Testis (tissue), 2 donors: ENCODE measurements at regions not wholly inside any gene's neighbourhood (a gene's known extent, or its start where the extent isn't known, plus 50 kb on each side); places are given as distances from the start of the nearest gene placed in this dataset.

ENCODE experiments used
- DNase-seq: peaks from one replicate; pipeline ENCODE4 v3.0.0-alpha.2; 2019
- H3K27ac ChIP-seq, 2 donors: fragments of 200-600 bp; sonication (generic); one replicate each; pipeline ENCODE4 v1.5.1; 2019
- H3K27me3 ChIP-seq: fragments of 200-600 bp; sonication (generic); one replicate; pipeline ENCODE4 v1.5.1; 2019
- H3K36me3 ChIP-seq: fragments of 200-600 bp; sonication (generic); one replicate; pipeline ENCODE4 v1.5.1; 2017; ENCODE audit warnings: low read depth; ENCODE audit errors: missing control alignments
- H3K4me1 ChIP-seq: fragments of 200-600 bp; sonication (generic); one replicate; pipeline ENCODE4 v1.5.1; 2019
- H3K4me3 ChIP-seq, 2 donors: fragments of 200-600 bp; sonication (generic); one replicate each; pipeline ENCODE4 v1.5.1; 2017 to 2019
- H3K9me3 ChIP-seq: fragments of 200-600 bp; sonication (generic); one replicate; pipeline ENCODE4 v1.5.1; 2017
- POLR2A ChIP-seq: fragments of 450-650 bp; IDR thresholded peaks from one replicate; pipeline ENCODE4 v1.6.1; 2017; ENCODE audit warnings: antibody characterized with exemption, mild to moderate bottlenecking, moderate library complexity
- WGBS, 2 donors: methylation state at CpG; one replicate each; pipeline ENCODE4 v1.1.5; 2018; 5-methylcytosine and 5-hydroxymethylcytosine counted together
- intact Hi-C: fragments of 100-400 bp; cut with DNase I; formaldehyde crosslinking; loops from one replicate; pipeline ENCODE4 v1.15.1; 2023; ENCODE audit warnings: low total_unique reads
- TF ChIP-seq, protein P1 (sequence below), 3 experiments: fragments of 450-650 bp in 2 of 3; fragments of 200-600 bp in 1 of 3; sonication (generic) in 1 of 3; IDR thresholded peaks; one replicate each; pipeline ENCODE4 v1.5.1; 2016 to 2019; ENCODE audit warnings: antibody characterized with exemption in 3 of 3, mild to moderate bottlenecking in 2 of 3, moderate library complexity in 1 of 3

DNA sequence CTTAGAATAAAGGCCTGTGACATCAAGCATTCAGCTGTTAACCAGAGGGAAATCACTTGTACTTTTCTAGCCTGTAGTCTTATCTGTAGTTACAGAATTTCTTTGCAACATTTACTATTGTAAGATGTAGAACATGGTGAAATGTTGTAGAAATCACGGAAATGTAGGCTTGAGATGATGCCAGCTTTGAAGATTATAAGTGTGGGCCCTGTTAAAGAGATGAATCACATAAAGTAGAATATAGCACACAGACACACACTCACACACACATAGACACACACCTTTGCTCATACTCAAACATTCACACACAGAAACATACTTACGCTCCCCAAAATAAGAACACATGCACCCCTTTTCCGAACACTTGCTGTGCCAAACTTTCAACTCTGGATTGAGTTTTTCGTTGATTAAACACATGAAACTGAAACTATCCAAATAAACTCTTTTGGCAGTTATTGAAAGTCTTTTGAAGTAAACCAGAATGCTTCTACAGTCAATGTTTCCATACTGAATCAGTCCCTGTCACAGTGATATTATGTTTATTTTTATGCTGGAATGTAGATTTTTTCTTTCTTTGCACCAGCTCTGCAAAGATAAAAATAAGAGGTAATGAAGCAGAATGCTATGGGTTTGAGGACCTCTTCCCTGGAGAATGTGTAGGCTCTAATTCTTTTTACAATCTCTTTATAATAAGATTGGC is 230.3 kb upstream of the MEOX2 start:
- intact Hi-C loops, result no loop called here
- H3K4me3 ChIP-seq, result no peak overlapping the region
- 61 to 66% methylated on average over 4 of the region's 4 CpGs for WGBS, 2 donors
- H3K4me1 ChIP-seq, result no peaks in the 10 kb centered on the region
- H3K27me3 ChIP-seq, result no peaks in the 10 kb centered on the region
- H3K9me3 ChIP-seq, result no peaks in the 10 kb centered on the region
- TF ChIP-seq, protein P1, sequence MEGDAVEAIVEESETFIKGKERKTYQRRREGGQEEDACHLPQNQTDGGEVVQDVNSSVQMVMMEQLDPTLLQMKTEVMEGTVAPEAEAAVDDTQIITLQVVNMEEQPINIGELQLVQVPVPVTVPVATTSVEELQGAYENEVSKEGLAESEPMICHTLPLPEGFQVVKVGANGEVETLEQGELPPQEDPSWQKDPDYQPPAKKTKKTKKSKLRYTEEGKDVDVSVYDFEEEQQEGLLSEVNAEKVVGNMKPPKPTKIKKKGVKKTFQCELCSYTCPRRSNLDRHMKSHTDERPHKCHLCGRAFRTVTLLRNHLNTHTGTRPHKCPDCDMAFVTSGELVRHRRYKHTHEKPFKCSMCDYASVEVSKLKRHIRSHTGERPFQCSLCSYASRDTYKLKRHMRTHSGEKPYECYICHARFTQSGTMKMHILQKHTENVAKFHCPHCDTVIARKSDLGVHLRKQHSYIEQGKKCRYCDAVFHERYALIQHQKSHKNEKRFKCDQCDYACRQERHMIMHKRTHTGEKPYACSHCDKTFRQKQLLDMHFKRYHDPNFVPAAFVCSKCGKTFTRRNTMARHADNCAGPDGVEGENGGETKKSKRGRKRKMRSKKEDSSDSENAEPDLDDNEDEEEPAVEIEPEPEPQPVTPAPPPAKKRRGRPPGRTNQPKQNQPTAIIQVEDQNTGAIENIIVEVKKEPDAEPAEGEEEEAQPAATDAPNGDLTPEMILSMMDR (IDR thresholded peaks at IDR 0.05), result no peak
- TF ChIP-seq POLR2A, result no peak
- DNase-seq, result no peak
- no peak overlapping the region for H3K27ac ChIP-seq
- no peaks in the 10 kb centered on the region for H3K36me3 ChIP-seq

DNA sequence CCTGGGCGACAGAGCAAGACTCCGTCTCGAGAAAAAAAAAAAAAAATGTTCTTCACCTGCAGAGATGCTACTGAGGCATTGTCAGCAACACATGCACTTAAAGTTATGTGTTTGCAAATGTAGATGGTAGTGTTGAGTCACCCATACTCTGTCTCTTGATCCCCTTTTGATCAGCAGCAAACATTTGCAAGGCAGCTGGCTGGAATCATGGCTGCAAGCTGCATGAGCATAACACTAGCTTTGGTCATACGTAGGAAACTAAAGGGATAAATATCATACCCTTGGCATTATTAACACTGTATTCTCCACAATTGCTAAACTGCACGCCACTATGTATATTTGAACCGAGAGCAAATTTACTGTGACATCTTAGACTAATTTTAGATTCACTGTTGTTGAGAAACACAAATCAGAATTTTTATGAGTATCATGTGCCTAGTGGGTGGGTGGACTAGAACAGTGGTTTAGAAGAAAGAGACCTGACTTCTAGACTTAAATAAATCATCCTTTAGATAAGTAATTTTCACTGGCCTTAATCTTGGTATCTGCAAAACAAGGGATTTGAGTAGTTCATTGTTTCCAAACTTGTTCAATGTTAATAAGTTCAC is 229.3 kb upstream of the MEOX2 start:
- no peaks in the 10 kb centered on the region for H3K27me3 ChIP-seq
- 85 to 89% methylated on average over 6 of the region's 6 CpGs for WGBS, 2 donors
- no peaks in the 10 kb centered on the region for H3K36me3 ChIP-seq
- TF ChIP-seq POLR2A, result no peak
- TF ChIP-seq, protein P1 (IDR thresholded peaks at IDR 0.05), result no peak
- H3K9me3 ChIP-seq, result no peaks in the 10 kb centered on the region
- H3K4me1 ChIP-seq, result no peaks in the 10 kb centered on the region
- no peak overlapping the region for H3K27ac ChIP-seq
- intact Hi-C loops, result no loop called here
- H3K4me3 ChIP-seq, result no peak overlapping the region
- DNase-seq, result no peak

DNA sequence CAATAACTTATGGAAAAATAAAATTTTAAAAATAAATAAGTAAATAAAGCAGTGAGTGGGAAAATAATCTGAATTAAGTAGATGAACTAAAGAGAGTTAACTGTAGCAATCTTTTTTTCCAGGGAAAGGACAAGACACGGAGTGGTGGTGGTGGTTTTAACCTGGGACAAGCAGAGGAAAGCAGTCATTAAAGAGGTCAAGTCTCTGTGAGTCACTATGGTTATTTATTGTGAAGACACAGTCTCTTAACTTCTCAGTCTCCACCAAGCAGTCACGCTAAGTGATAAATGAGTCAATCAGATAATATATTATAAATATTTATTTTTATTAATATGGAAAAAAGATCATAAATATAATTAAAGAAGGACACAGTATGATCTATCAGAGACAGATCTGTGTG is 228.1 kb upstream of the MEOX2 start:
- Histone ChIP-seq H3K27ac (no peak overlapping the region), H3K36me3 (no peaks in the 10 kb centered on the region), H3K27me3 (no peaks in the 10 kb centered on the region), H3K4me1 (peaks cover 2% of the 10 kb centered on the region), H3K9me3 (no peaks in the 10 kb centered on the region), H3K4me3 (no peak overlapping the region)
- DNase-seq, result no peak
- no peak for TF ChIP-seq POLR2A
- TF ChIP-seq, protein P1 (IDR thresholded peaks at IDR 0.05), result no peak
- WGBS, 2 donors, result 88 to 92% methylated on average over 2 of the region's 2 CpGs
- intact Hi-C loops, result no loop called here

DNA sequence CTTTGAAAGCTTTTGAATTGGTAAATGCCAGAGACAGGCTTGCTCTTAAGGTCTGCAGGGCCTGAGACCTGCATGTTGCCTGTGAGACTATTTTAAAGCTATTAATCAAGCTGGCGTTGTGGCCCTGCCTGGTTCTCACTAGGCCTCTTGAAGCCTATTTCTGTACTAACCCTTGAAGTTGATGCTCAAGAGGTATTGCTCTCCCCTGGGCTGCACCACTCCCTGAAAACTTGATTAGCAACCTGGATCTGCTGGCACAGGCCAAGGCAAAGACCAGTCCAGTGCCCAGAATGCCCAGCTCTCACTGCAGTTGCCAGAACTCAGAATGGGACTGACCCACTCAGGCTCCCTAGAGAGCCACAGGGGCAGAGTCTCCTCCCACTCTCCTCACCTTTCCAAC is 220.0 kb upstream of the MEOX2 start:
- no peaks in the 10 kb centered on the region for H3K36me3 ChIP-seq
- TF ChIP-seq, protein P1 (IDR thresholded peaks at IDR 0.05), result no peak
- TF ChIP-seq POLR2A, result no peak
- no peak overlapping the region for H3K27ac ChIP-seq
- intact Hi-C loops, result no loop called here
- DNase-seq, result no peak
- peaks cover 15% of the 10 kb centered on the region for H3K4me1 ChIP-seq
- no peaks in the 10 kb centered on the region for H3K27me3 ChIP-seq
- H3K4me3 ChIP-seq, result no peak overlapping the region
- 88 to 92% methylated on average over 1 of the region's 1 CpG for WGBS, 2 donors
- no peaks in the 10 kb centered on the region for H3K9me3 ChIP-seq
